Gastrocnemius medialis (tissue), 4 donors: ENCODE measurements at regions not wholly inside any gene's neighbourhood (a gene's known extent, or its start where the extent isn't known, plus 50 kb on each side); places are given as distances from the start of the nearest gene placed in this dataset.
"Not testable (repeated sequence)": the region's sequence is repeated elsewhere in the genome, so short reads cannot be mapped to it uniquely, and the experiment has no call there.

ENCODE experiments used
- ATAC-seq, 2 donors: fragments of 150-250 bp; one replicate each; pipeline ENCODE4 v1.9.1; 2016
- DNase-seq, 2 donors: peaks; one replicate each; pipeline ENCODE4 v3.0.0-alpha.2; 2019
- H3K27ac ChIP-seq, 4 donors: fragments of 200-600 bp; sonication (generic); 1 replicate in 1 of 4; 2 replicates in 3 of 4; pipeline ENCODE4 v1.5.1; 2016 to 2018; ENCODE audit warnings: mild to moderate bottlenecking in 2 of 4, moderate library complexity in 1 of 4
- H3K27me3 ChIP-seq, 3 donors: fragments of 200-600 bp; sonication (generic) in 2 of 3; 1 replicate in 1 of 3; 2 replicates in 2 of 3; pipeline versions ENCODE4 v1.5.1 to v1.6.0; 2016 to 2019; ENCODE audit warnings: mild to moderate bottlenecking in 1 of 3, moderate library complexity in 1 of 3
- H3K36me3 ChIP-seq, 2 donors: fragments of 200-600 bp; sonication (generic) in 1 of 2; one replicate each; pipeline ENCODE4 v1.5.1; 2017 to 2018
- H3K4me1 ChIP-seq, 2 donors: fragments of 200-600 bp; sonication (generic) in 1 of 2; one replicate each; pipeline ENCODE4 v1.5.1; 2016 to 2017; ENCODE audit warnings: mild to moderate bottlenecking in 2 of 2
- H3K4me3 ChIP-seq, 4 donors: fragments of 200-600 bp; sonication (generic) in 3 of 4; 1 replicate in 1 of 4; 2 replicates in 3 of 4; pipeline ENCODE4 v1.5.1; 2016 to 2019; ENCODE audit warnings: mild to moderate bottlenecking in 2 of 4
- H3K9me3 ChIP-seq, 3 donors: fragments of 200-600 bp; sonication (generic) in 2 of 3; 1 replicate in 1 of 3; 2 replicates in 2 of 3; pipeline ENCODE4 v1.5.1; 2016 to 2019
- CTCF ChIP-seq, 5 experiments: fragments of 450-650 bp in 3 of 5; fragments of 200-600 bp in 2 of 5; sonication (generic) in 2 of 5; IDR thresholded peaks in 4 of 5; conservative IDR thresholded peaks in 1 of 5; 1 replicate in 4 of 5; 2 replicates in 1 of 5; pipeline ENCODE4 v1.5.1; 2016 to 2019; ENCODE audit warnings: antibody characterized with exemption in 5 of 5, mild to moderate bottlenecking in 3 of 5, moderate library complexity in 3 of 5
- POLR2A ChIP-seq, 2 donors: fragments of 450-650 bp; IDR thresholded peaks; one replicate each; pipeline ENCODE4 v1.6.1; 2017; ENCODE audit warnings: antibody characterized with exemption in 2 of 2, mild to moderate bottlenecking in 2 of 2, moderate library complexity in 2 of 2
- in situ Hi-C, 4 donors: fragments of 200-750 bp; cut with MboI; loops; one replicate each; pipeline versions ENCODE4 v1.15.0 to v1.8.0; 2017; ENCODE audit warnings: low sequenced_read_pairs in 4 of 4
- intact Hi-C: fragments of 100-400 bp; cut with DNase I; formaldehyde crosslinking; loops from one replicate; pipeline ENCODE4 v1.15.1; 2023; ENCODE audit warnings: low total_unique reads

DNA sequence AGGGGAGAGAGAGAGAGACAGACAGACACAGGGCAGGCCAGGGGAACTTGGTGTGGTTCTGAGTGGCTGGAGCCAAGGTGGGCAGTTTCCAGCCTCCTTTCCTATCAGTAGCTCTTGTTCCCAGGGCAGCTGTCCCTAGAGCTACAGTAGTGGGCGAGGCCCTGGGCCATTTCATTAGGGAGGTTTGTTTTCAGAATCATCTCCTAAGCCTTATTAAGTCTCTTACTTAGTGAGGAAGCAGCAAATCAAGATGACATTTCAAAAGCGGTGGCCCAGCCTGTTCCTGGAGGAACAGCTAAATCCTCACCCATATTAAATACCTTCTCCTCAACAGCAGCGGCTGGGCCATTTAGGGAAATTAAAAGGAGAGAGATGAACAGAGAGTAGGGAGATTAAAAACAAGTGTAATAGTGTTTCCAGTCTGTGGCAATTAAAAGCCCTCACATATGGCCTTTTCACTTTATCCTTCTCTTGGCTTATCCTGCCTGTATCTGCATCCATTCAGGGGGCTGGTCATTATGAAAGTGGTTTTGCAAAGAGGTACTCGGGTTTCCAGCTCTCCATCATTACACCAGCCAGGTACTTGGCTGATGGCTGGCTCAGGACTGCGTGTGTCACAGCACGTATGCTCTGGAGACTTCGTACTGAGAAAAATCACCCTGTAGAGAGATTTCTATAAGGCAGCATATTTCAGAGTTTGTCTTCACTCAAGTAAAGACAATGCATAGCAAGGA is 91.9 kb upstream of the PRR23C start:
- no peaks in the 10 kb centered on the region for H3K9me3 ChIP-seq
- no peaks in the 10 kb centered on the region for H3K27me3 ChIP-seq
- no peaks in the 10 kb centered on the region for H3K4me1 ChIP-seq
- in situ Hi-C loops = no loop called here
- intact Hi-C loops = no loop called here
- DNase-seq (no peak), ATAC-seq (no peak)
- no peaks in the 10 kb centered on the region for H3K36me3 ChIP-seq
- H3K4me3 ChIP-seq = no peak overlapping the region
- H3K27ac ChIP-seq = no peak overlapping the region
- no peak for TF ChIP-seq CTCF (IDR thresholded peaks at IDR 0.05 in 4 of 5, conservative IDR thresholded peaks at IDR 0.05 in 1 of 5)
- no peak for TF ChIP-seq POLR2A (IDR thresholded peaks at IDR 0.05)

GRCh38 chr3:139140553-139140952 is 95.9 kb upstream of the PRR23C start:
- Histone ChIP-seq H3K4me3 (no peak overlapping the region), H3K27me3 (no peaks in the 10 kb centered on the region), H3K9me3 (no peaks in the 10 kb centered on the region), H3K27ac (no peak overlapping the region), H3K4me1 (no peaks in the 10 kb centered on the region), H3K36me3 (no peaks in the 10 kb centered on the region)
- ATAC-seq (no peak), DNase-seq (no peak)
- in situ Hi-C loops = no loop called here
- TF ChIP-seq POLR2A (IDR thresholded peaks at IDR 0.05) (no peak), CTCF (IDR thresholded peaks at IDR 0.05 in 4 of 5, conservative IDR thresholded peaks at IDR 0.05 in 1 of 5) (no peak)
- intact Hi-C loops = no loop called here

GRCh38 chr3:139145980-139146379 is 101.3 kb upstream of the PRR23C start:
- intact Hi-C loops, H3K9me3 ChIP-seq, H3K27me3 ChIP-seq, H3K27ac ChIP-seq, in situ Hi-C loops, ATAC-seq, H3K4me3 ChIP-seq, H3K36me3 ChIP-seq, DNase-seq, H3K4me1 ChIP-seq: not testable (repeated sequence)

GRCh38 chr3:139151530-139151929 is 106.8 kb upstream of the PRR23C start:
- H3K27me3 ChIP-seq = no peaks in the 10 kb centered on the region
- no peak for ATAC-seq
- no peaks in the 10 kb centered on the region for H3K9me3 ChIP-seq
- TF ChIP-seq CTCF (IDR thresholded peaks at IDR 0.05 in 4 of 5, conservative IDR thresholded peaks at IDR 0.05 in 1 of 5) = no peak
- TF ChIP-seq POLR2A (IDR thresholded peaks at IDR 0.05) = no peak
- no peak overlapping the region for H3K27ac ChIP-seq
- DNase-seq = no peak
- H3K4me3 ChIP-seq = no peak overlapping the region
- intact Hi-C loops (no loop called here), in situ Hi-C loops (no loop called here)
- no peaks in the 10 kb centered on the region for H3K36me3 ChIP-seq
- no peaks in the 10 kb centered on the region for H3K4me1 ChIP-seq

GRCh38 chr3:139153434-139153833 is 108.7 kb upstream of the PRR23C start:
- H3K27ac ChIP-seq, in situ Hi-C loops, H3K27me3 ChIP-seq, H3K36me3 ChIP-seq, ATAC-seq, H3K9me3 ChIP-seq, DNase-seq, H3K4me3 ChIP-seq, intact Hi-C loops, H3K4me1 ChIP-seq: not testable (repeated sequence)
